ENCODE measurements at regions not wholly inside any gene's neighbourhood (a gene's known extent, or its start where the extent isn't known, plus 50 kb on each side); places are given as distances from the start of the nearest gene placed in this dataset.
A peak's percentile ranks its signal among the peaks of the same experiment; 100 is the strongest.
"Not testable (repeated sequence)": the region's sequence is repeated elsewhere in the genome, so short reads cannot be mapped to it uniquely, and the experiment has no call there.

- TF ChIP-seq CTCF (IDR thresholded peaks at IDR 0.05) = peak; percentile 21 to 82 (median 61)
- peak; percentile 29 to 77 (median 66) for DNase-seq
- H3K4me3 ChIP-seq; intact Hi-C loops (cut with DNase I); H3K4me1 ChIP-seq (ENCODE audit: insufficient read depth); H3K9me3 ChIP-seq; H3K36me3 ChIP-seq; H3K27me3 ChIP-seq; H3K27ac ChIP-seq: not testable (repeated sequence)
- WGBS, 3 donors = 8 to 35% (median 27%) methylated on average over 20 to 44 of the region's 48 CpGs
Measured at GRCh38 chr11:71638801-71639519, 56.3 kb upstream of the KRTAP5-11 start.

- DNase-seq = peak in 1 of 5 donors; percentile 15
- H3K27me3 ChIP-seq; H3K36me3 ChIP-seq; H3K4me3 ChIP-seq; H3K9me3 ChIP-seq; H3K27ac ChIP-seq; H3K4me1 ChIP-seq (ENCODE audit: insufficient read depth); intact Hi-C loops (cut with DNase I): not testable (repeated sequence)
- TF ChIP-seq CTCF (IDR thresholded peaks at IDR 0.05) = peak in 1 of 3 donors; percentile 3
- WGBS, 3 donors = 1 to 2% methylated on average over 7 to 30 of the region's 32 CpGs; no CpG with 5 or more reads in 1 of the 3 donors
Measured at GRCh38 chr11:71639520-71639849, 56.8 kb upstream of the KRTAP5-11 start.

- H3K36me3 ChIP-seq; H3K4me1 ChIP-seq (ENCODE audit: insufficient read depth); DNase-seq; H3K9me3 ChIP-seq; H3K27ac ChIP-seq; intact Hi-C loops (cut with DNase I); H3K4me3 ChIP-seq; H3K27me3 ChIP-seq: not testable (repeated sequence)
- WGBS, 3 donors = 4 to 9% (median 6%) methylated on average over 11 to 16 of the region's 19 CpGs
Measured at GRCh38 chr11:71639916-71640315, 57.2 kb upstream of the KRTAP5-11 start.

GRCh38 chr11:71647078-71647477, 64.4 kb upstream of the KRTAP5-11 start:
- H3K4me3 ChIP-seq; H3K27ac ChIP-seq; H3K4me1 ChIP-seq (ENCODE audit: insufficient read depth); H3K27me3 ChIP-seq; H3K36me3 ChIP-seq; intact Hi-C loops (cut with DNase I); DNase-seq; H3K9me3 ChIP-seq: not testable (repeated sequence)
- WGBS, 3 donors = 65 to 83% (median 65%) methylated on average over 5 of the region's 5 CpGs

GRCh38 chr11:71652998-71653397, 70.3 kb upstream of the KRTAP5-11 start:
- H3K4me3 ChIP-seq; H3K27me3 ChIP-seq; H3K36me3 ChIP-seq; H3K27ac ChIP-seq; H3K9me3 ChIP-seq; DNase-seq; H3K4me1 ChIP-seq (ENCODE audit: insufficient read depth); intact Hi-C loops (cut with DNase I): not testable (repeated sequence)
- WGBS, 3 donors = 85 to 88% (median 87%) methylated on average over 5 of the region's 5 CpGs

- H3K27ac ChIP-seq; H3K27me3 ChIP-seq; H3K4me1 ChIP-seq (ENCODE audit: insufficient read depth); H3K9me3 ChIP-seq; DNase-seq; H3K36me3 ChIP-seq; intact Hi-C loops (cut with DNase I); H3K4me3 ChIP-seq: not testable (repeated sequence)
- 85 to 89% (median 85%) methylated on average over 3 of the region's 3 CpGs for WGBS, 3 donors
Measured at GRCh38 chr11:71654423-71654822, 71.7 kb upstream of the KRTAP5-11 start.

GRCh38 chr11:71655041-71655440, 72.4 kb upstream of the KRTAP5-11 start:
- WGBS, 3 donors = 53 to 64% (median 62%) methylated on average over 7 of the region's 7 CpGs
- H3K9me3 ChIP-seq; intact Hi-C loops (cut with DNase I): not testable (repeated sequence)

GRCh38 chr11:71656513-71656912, 73.8 kb upstream of the KRTAP5-11 start:
- H3K36me3 ChIP-seq; DNase-seq; H3K27me3 ChIP-seq; H3K9me3 ChIP-seq; H3K27ac ChIP-seq; H3K4me1 ChIP-seq (ENCODE audit: insufficient read depth); intact Hi-C loops (cut with DNase I); H3K4me3 ChIP-seq: not testable (repeated sequence)
- 14 to 27% (median 22%) methylated on average over 3 to 5 of the region's 5 CpGs for WGBS, 3 donors

More at GRCh38 chr11:71655041-71655440, 72.4 kb upstream of the KRTAP5-11 start:
- not testable (repeated sequence) for H3K4me3 ChIP-seq; H3K27ac ChIP-seq; H3K27me3 ChIP-seq; H3K4me1 ChIP-seq (ENCODE audit: insufficient read depth); DNase-seq; H3K36me3 ChIP-seq

GRCh38 chr11:71664941-71665340, 82.3 kb upstream of the KRTAP5-11 start:
- H3K27me3 ChIP-seq; H3K4me3 ChIP-seq; intact Hi-C loops (cut with DNase I); H3K27ac ChIP-seq; DNase-seq; H3K9me3 ChIP-seq; H3K4me1 ChIP-seq (ENCODE audit: insufficient read depth); H3K36me3 ChIP-seq: not testable (repeated sequence)
- 22 to 41% (median 38%) methylated on average over 2 to 3 of the region's 3 CpGs for WGBS, 3 donors

GRCh38 chr11:71698110-71698509, 115.4 kb upstream of the KRTAP5-11 start:
- H3K4me1 ChIP-seq (ENCODE audit: insufficient read depth); DNase-seq; H3K4me3 ChIP-seq; H3K9me3 ChIP-seq; intact Hi-C loops (cut with DNase I); H3K36me3 ChIP-seq; H3K27me3 ChIP-seq; H3K27ac ChIP-seq: not testable (repeated sequence)
